Medulla oblongata (tissue), 1 donor: ENCODE measurements at regions not wholly inside any gene's neighbourhood (a gene's known extent, or its start where the extent isn't known, plus 50 kb on each side); places are given as distances from the start of the nearest gene placed in this dataset.

Source experiments
- DNase-seq: peaks from one replicate; pipeline ENCODE4 v3.0.0-alpha.2; 2015; ENCODE audit errors: extremely low spot score

GRCh38 chr3:72303926-72304325, 519.0 kb upstream of the PROK2 start:
- DNase-seq = no peak

- DNase-seq = no peak
Measured at GRCh38 chr3:72301779-72302178, 516.8 kb upstream of the PROK2 start.

- no peak for DNase-seq
Measured at GRCh38 chr3:72300621-72301020, 515.7 kb upstream of the PROK2 start.

- DNase-seq = no peak
Measured at GRCh38 chr3:72299823-72300222, 514.9 kb upstream of the PROK2 start.

- DNase-seq = no peak
Measured at GRCh38 chr3:72299321-72299802, 514.4 kb upstream of the PROK2 start.

GRCh38 chr3:72298201-72299152, 513.5 kb upstream of the PROK2 start:
- DNase-seq = no peak

- DNase-seq = no peak
Measured at GRCh38 chr3:72297481-72297880, 512.5 kb upstream of the PROK2 start.

GRCh38 chr3:72296477-72297111, 511.6 kb upstream of the PROK2 start:
- DNase-seq = no peak

GRCh38 chr3:72295962-72296450, 511.1 kb upstream of the PROK2 start:
- DNase-seq = no peak

GRCh38 chr3:72295276-72295961, 510.5 kb upstream of the PROK2 start:
- DNase-seq = no peak

- DNase-seq = no peak
Measured at GRCh38 chr3:72290859-72291638, 506.1 kb upstream of the PROK2 start.

GRCh38 chr3:72289692-72290071, 504.7 kb upstream of the PROK2 start:
- no peak for DNase-seq

- DNase-seq = peak; percentile 81
Measured at GRCh38 chr3:72288955-72289691, 504.2 kb upstream of the PROK2 start.

- no peak for DNase-seq
Measured at GRCh38 chr3:72287956-72288355, 503.0 kb upstream of the PROK2 start.

GRCh38 chr3:72285502-72285901, 500.6 kb upstream of the PROK2 start:
- no peak for DNase-seq

GRCh38 chr3:72284471-72284870, 499.5 kb upstream of the PROK2 start:
- no peak for DNase-seq

- no peak for DNase-seq
Measured at GRCh38 chr3:72282918-72283317, 498.0 kb upstream of the PROK2 start.

GRCh38 chr3:72281551-72281950, 496.6 kb upstream of the PROK2 start:
- DNase-seq = no peak

GRCh38 chr3:72280876-72281275, 495.9 kb upstream of the PROK2 start:
- DNase-seq = no peak

GRCh38 chr3:72279631-72280041, 494.7 kb upstream of the PROK2 start:
- DNase-seq = no peak
